HG02870 (cell line): ENCODE measurements at regions not wholly inside any gene's neighbourhood (a gene's known extent, or its start where the extent isn't known, plus 50 kb on each side); places are given as distances from the start of the nearest gene placed in this dataset.

Experiments used
- ATAC-seq: cut with Tn5 transposase; IDR thresholded peaks from one replicate; pipeline ENCODE4 v1.9.1; 2021; ENCODE audit warnings: mild to moderate bottlenecking, moderate library complexity; ENCODE audit not compliant: unreplicated experiment

- ATAC-seq = no peak
These were observed 266.8 kb downstream of the MAT2B start for GRCh38 chr5:163772241-163772640.

DNA sequence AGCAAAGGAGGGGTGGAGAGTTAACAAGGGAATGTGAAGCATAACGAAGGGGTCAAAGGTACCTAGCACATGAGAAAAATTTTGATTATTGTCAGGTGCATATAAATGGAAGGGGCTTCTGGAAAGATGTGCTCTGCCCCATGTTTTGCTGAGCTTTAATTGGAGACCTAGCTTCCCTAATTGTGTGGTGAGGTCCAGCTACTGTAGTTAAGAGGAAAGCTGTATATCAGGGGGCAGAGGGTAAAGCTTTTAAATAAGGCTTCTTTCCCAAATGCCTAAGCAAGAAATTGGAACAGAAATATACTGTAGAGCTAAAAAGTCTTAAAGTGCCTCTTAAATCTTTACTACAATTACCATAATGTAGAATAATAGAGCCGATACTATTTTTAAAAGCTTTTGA, 267.2 kb downstream of the MAT2B start:
- no peak for ATAC-seq

DNA sequence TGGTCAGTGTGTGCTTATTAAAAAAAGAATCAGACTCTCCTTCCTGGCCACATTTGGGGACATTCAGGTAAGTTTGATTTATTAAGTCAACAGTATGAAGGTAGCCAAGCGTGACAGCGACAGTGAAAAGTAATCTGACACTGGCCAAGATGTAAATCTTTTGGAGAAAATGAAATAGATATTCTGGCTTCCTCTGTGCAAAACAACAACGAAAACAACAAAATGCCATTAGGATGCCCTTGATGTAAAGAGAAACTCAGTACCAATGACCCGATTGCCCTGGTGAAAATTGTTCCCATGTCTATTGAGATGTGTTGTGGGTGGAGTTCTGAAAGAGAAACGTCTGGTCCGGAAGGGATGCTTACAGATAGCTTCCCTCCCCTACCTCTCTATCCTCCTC, 267.8 kb downstream of the MAT2B start:
- ATAC-seq = no peak

GRCh38 chr5:163789870-163790269, 284.5 kb downstream of the MAT2B start:
- no peak for ATAC-seq

GRCh38 chr5:163790497-163790896, 285.1 kb downstream of the MAT2B start:
- ATAC-seq = no peak

DNA sequence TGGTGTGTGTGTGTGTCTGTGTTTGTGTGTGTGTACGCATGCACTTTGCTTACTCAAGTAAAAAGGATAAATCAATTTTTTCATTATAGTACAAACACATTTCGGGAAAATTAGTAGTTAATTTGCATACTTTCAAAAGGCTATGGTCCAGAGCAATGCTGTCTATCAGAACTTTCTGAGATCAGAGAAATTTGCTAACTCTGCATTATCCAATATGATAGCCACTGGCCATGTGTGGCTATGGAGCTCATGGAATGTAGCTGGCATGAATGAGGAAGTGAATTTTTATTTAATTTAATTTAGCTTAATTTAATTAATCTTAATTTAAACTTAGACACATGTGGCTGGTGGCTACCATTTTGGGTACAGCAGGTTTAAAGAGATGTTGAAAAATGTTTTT, 289.6 kb downstream of the MAT2B start:
- no peak for ATAC-seq

DNA sequence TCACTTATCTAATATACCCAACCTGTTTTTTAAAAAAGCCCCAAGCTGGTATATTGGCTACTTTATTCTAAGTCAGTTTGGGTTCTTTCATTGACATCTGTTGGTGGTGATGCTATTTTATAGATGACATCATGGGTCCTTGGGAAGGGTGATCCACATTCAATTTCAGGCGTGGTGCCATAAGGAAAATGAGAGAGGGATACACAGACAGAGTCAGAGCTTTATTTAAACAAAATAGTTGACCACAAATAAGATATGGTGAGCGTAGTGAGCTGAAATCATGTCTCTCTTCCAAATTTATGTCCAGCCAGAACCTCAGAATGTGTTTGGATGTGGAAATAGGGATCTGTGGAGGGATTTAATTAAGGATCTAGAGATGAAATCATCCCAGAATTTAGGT, 302.4 kb downstream of the MAT2B start:
- no peak for ATAC-seq

DNA sequence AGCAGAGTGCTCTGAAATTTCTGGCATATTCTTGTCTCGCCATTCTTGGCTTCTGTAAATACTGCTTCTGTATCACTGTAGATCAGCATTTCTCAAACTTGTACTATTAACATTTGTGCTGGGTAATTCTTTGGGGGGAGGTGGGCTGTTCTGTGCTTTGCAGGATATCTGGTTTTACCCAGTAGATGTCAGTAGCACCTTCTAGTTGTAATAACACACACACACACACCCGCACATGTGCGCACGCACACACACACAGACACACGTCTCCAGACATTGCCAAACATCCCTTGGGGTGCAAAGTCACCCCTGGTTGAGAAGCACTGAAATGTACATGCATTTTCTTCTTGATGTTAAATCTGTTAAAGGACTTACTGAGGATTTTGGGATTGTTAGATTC, 304.1 kb downstream of the MAT2B start:
- ATAC-seq = no peak

DNA sequence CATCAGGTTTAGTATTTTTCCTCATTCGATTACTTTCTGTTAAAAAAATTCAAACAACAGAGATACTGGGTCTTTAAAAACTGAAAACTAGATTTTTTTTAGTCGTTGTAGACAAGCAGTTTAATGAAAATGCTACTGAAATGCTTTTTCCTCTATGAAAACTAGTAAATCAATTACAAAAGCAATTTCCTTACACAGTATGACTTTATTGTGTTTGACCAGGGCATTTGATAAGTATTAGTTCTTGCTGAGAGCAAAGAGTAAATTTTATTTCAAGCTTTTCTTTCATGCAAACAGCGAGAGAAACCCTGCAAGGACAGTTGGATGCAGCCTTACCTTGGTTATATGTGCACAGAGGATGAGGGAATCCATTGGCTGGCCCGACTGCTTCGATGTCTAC, 308.5 kb downstream of the MAT2B start:
- no peak for ATAC-seq

DNA sequence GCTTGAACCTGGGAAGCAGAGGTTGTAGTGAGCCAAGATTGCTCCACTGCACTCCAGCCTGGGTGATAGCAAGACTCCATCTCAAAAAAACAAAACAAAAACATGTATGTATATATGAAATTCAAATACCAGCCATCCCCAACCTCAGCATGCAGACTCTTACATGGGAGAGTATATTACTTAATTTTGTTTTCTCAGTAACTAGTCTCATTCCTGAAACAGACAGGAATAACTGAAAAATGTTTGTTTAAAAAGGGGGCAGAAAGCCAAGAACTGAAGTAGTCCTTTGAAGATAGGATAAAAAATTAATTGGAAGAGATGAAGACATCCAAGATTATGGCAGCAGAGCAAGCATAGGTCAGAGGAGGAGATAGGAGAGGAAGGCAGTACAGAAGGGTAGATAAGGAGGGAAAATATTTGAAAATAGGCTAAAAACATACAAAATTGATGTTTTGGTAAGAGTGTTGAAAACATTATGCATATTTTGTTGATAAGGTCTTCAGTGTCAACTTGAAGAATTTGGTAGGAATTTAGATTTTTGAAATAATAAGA, 309.9 kb downstream of the MAT2B start:
- ATAC-seq = no peak

- no peak for ATAC-seq
These were observed 315.7 kb downstream of the MAT2B start for GRCh38 chr5:163821142-163821541.

DNA sequence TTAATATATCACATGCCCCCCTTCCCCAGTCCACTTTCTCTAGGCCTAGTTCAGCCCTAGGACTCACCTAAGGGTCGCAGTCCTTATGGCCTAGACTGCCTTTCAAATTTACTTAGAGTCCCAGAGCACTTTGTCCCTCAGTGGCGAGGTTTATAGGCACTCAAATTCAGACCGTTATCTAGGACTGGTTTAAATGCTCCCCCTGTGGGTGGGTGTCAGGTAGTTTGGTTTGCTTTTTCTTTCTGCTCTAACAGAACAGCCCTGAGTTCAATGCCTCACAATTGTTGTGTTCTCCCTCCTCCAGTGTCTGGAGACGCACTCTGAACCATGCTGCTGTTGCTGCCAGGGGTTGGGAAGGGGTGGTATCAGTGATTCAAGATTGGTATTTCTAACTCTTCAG, 317.1 kb downstream of the MAT2B start:
- ATAC-seq = no peak

DNA sequence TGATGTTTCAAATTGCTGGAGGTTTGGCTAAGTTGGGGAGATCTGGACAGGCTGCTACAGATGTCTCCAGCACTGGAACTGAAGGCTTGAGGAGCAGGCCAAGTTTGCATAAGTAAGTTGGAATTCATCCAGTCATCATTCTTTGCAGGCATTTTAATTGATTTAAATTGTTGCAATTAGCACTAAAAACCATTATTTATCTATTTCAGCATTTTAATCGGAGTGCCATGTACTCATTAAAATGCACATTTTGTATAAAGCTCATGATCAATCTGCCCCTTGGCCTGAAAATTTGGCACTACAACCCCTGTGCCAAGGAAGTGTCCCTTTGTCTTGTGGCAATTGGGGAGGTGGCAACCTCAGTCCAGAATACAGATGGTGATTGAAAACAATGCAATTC, 320.2 kb downstream of the MAT2B start:
- no peak for ATAC-seq

- no peak for ATAC-seq
These were observed 320.8 kb downstream of the MAT2B start for GRCh38 chr5:163826201-163826600.

GRCh38 chr5:163832155-163832554, 326.7 kb downstream of the MAT2B start:
- ATAC-seq = no peak

GRCh38 chr5:163838738-163839137, 333.3 kb downstream of the MAT2B start:
- no peak for ATAC-seq

DNA sequence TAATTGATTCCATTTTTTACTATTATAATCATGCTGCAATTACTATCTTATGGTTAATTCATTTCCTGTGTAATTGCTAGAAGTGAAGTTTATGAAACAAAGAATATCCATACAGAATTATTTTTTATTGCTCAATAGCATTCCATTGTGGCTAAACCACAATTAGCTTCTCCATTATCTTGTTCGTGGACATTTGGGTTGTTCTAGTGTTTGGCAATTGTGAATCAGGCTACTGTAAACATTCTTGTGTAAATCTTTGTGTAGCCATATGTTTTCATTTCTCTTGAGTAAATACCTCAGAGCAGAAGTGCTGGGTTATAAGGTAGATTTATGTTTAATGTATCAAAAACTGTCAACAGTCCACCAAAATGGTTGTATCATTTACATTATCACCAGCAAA, 341.1 kb downstream of the MAT2B start:
- no peak for ATAC-seq

- ATAC-seq = no peak
These were observed 350.3 kb downstream of the MAT2B start for GRCh38 chr5:163855754-163856153.

DNA sequence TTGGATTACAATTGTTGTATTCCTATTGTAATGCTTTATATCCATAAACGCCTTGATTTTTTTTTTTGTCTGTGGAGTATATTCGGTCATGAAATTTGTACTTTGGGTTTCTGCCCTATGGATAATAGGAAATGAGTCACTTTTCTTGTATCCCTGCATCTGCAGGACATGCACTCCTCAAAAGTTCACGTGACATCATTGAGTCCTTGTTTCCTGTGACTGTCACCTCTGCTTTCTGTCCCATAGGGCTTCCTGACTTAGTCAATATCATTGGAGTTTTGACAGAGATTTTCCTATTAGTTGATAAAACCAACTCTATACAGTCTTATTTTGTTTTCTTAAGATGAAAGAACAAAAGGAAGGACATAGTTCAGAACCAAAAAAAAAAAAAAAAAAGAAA, 356.3 kb downstream of the MAT2B start:
- ATAC-seq = no peak

- no peak for ATAC-seq
These were observed 361.9 kb downstream of the MAT2B start for GRCh38 chr5:163867324-163867723.

- ATAC-seq = no peak
These were observed 362.3 kb downstream of the MAT2B start for GRCh38 chr5:163867738-163868137.

DNA sequence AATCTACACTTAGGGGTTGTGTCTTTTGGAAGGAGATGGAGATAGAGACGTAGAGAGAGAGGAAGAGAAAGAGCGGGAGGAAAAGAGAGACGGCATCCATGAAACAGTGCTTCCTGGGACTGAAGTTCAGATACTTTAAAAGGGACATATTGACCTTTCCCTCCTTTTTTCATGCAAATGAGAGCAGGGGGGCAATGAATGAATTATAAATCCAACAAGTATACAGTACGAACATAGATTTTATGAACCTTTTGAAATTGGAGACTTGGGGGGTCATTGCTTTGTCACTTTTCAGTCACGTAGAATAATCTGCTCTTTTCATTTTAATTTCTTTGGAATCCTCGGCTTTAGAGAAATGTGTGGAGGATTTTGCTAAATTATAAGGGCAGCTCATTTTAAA, 364.2 kb downstream of the MAT2B start:
- no peak for ATAC-seq

- ATAC-seq = no peak
These were observed 365.0 kb downstream of the MAT2B start for GRCh38 chr5:163870441-163870840.

- no peak for ATAC-seq
These were observed 369.0 kb downstream of the MAT2B start for GRCh38 chr5:163874431-163874830.
